SK-N-SH treated with all-trans-retinoic acid at 6 μM for 48 hours (cell line): ENCODE measurements at regions not wholly inside any gene's neighbourhood (a gene's known extent, or its start where the extent isn't known, plus 50 kb on each side); places are given as distances from the start of the nearest gene placed in this dataset.

Experiments
- GLIS3 ChIP-seq: fragments of 250-450 bp; sonication (Bioruptor Pico); IDR thresholded peaks from 2 replicates; pipeline ENCODE4 v1.5.0; 2020; ENCODE audit warnings: mild to moderate bottlenecking, moderate library complexity
- ISL1 ChIP-seq: fragments of 250-450 bp; sonication (Bioruptor Pico); IDR thresholded peaks from 2 replicates; pipeline ENCODE4 v2.1.2; 2022; ENCODE audit warnings: mild to moderate bottlenecking, moderate library complexity
- PATZ1 ChIP-seq: fragments of 250-450 bp; sonication (Bioruptor Pico); IDR thresholded peaks from 2 replicates; pipeline ENCODE4 v1.8.0; 2020; ENCODE audit warnings: mild to moderate bottlenecking, moderate library complexity, borderline replicate concordance
- PPARA ChIP-seq: fragments of 250-450 bp; sonication (Bioruptor Pico); IDR thresholded peaks from 2 replicates; pipeline ENCODE4 v1.5.0; 2020; ENCODE audit warnings: mild to moderate bottlenecking, borderline replicate concordance
- RARB ChIP-seq: fragments of 250-450 bp; sonication (Bioruptor Pico); IDR thresholded peaks from 2 replicates; pipeline ENCODE4 v1.8.0; 2021; ENCODE audit warnings: mild to moderate bottlenecking, moderate library complexity
- SNAI2 ChIP-seq: fragments of 250-450 bp; sonication (Bioruptor Pico); IDR thresholded peaks from 2 replicates; pipeline ENCODE4 v1.5.0; 2020; ENCODE audit warnings: mild to moderate bottlenecking, moderate library complexity
- TCF4 ChIP-seq: fragments of 250-450 bp; sonication (Bioruptor Pico); IDR thresholded peaks from 2 replicates; pipeline ENCODE4 v1.8.0; 2021; ENCODE audit warnings: mild to moderate bottlenecking, moderate library complexity, borderline replicate concordance
- TOX ChIP-seq: fragments of 250-450 bp; sonication (Bioruptor Pico); IDR thresholded peaks from 2 replicates; pipeline ENCODE4 v1.8.0; 2021; ENCODE audit warnings: mild to moderate bottlenecking, moderate library complexity, borderline replicate concordance
- ZFP3 ChIP-seq: fragments of 250-450 bp; sonication (Bioruptor Pico); IDR thresholded peaks from 2 replicates; pipeline ENCODE4 v1.5.0; 2020; ENCODE audit warnings: mild to moderate bottlenecking, moderate library complexity
- TF ChIP-seq, protein P1 (sequence below): fragments of 250-450 bp; sonication (Bioruptor Pico); IDR thresholded peaks from 2 replicates; pipeline ENCODE4 v1.5.1; 2020; ENCODE audit warnings: low read depth, mild to moderate bottlenecking, moderate library complexity

DNA sequence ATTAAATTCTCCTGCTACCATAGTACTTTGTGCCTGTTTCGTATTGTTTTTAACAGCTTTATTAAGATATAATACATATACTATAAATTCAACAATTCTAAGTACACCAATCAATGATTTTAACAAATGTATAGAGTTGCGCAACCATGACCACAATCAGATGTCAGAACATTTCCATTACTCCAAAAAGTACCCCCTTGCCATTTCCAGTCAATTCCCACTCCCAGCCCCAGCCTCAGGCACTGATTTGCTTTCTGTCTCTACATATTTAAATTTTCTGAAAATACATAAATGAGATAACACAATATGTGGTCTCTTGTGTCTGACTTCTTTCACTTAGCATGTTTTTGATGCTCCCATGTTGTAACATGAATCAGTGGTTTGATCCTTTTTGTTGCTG lies 193.9 kb downstream of the FIGN start:
- TF ChIP-seq PPARA (CRISPR knock-in tag) (no peak), SNAI2 (CRISPR knock-in tag) (no peak), TCF4 (CRISPR knock-in tag) (no peak), TOX (no peak), ZFP3 (no peak), GLIS3 (CRISPR knock-in tag) (no peak), RARB (CRISPR knock-in tag) (no peak), PATZ1 (CRISPR knock-in tag) (no peak), ISL1 (CRISPR knock-in tag) (no peak)
- TF ChIP-seq, protein P1, sequence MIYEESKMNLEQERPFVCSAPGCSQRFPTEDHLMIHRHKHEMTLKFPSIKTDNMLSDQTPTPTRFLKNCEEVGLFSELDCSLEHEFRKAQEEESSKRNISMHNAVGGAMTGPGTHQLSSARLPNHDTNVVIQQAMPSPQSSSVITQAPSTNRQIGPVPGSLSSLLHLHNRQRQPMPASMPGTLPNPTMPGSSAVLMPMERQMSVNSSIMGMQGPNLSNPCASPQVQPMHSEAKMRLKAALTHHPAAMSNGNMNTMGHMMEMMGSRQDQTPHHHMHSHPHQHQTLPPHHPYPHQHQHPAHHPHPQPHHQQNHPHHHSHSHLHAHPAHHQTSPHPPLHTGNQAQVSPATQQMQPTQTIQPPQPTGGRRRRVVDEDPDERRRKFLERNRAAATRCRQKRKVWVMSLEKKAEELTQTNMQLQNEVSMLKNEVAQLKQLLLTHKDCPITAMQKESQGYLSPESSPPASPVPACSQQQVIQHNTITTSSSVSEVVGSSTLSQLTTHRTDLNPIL: no peak
